GM10266 (cell line): ENCODE measurements at regions not wholly inside any gene's neighbourhood (a gene's known extent, or its start where the extent isn't known, plus 50 kb on each side); places are given as distances from the start of the nearest gene placed in this dataset.

Experiments used
- DNase-seq: peaks from one replicate; pipeline ENCODE4 v3.0.0; 2012; ENCODE audit errors: extremely low spot score
- TF ChIP-seq, protein P1 (sequence below): IDR thresholded peaks from 2 replicates; pipeline ENCODE4 v1.5.1; 2012; ENCODE audit warnings: mild to moderate bottlenecking, low read depth; ENCODE audit not compliant: control insufficient read depth, insufficient read depth; ENCODE audit errors: missing control alignments

DNA sequence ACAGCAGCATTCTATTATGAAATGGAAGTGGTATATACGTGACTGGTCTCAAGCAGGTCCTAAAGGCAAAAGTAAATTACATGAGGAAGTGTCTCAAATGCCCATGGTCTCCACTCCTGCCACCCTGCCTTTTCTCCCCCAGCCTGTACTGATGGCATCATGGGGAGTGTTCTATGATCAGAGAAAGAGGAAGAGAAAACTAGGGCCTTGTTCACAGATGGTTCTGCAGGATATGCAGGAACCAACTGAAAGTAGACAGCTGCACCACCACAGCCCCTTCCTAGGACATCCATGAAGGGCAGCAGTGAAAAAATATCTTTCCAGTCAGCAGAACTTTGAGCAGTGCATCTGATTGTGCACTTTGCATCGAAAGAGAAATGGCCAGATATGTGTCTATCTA is 901.5 kb downstream of the ARAP2 start:
- TF ChIP-seq, protein P1, sequence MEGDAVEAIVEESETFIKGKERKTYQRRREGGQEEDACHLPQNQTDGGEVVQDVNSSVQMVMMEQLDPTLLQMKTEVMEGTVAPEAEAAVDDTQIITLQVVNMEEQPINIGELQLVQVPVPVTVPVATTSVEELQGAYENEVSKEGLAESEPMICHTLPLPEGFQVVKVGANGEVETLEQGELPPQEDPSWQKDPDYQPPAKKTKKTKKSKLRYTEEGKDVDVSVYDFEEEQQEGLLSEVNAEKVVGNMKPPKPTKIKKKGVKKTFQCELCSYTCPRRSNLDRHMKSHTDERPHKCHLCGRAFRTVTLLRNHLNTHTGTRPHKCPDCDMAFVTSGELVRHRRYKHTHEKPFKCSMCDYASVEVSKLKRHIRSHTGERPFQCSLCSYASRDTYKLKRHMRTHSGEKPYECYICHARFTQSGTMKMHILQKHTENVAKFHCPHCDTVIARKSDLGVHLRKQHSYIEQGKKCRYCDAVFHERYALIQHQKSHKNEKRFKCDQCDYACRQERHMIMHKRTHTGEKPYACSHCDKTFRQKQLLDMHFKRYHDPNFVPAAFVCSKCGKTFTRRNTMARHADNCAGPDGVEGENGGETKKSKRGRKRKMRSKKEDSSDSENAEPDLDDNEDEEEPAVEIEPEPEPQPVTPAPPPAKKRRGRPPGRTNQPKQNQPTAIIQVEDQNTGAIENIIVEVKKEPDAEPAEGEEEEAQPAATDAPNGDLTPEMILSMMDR, result no peak
- DNase-seq, result no peak

DNA sequence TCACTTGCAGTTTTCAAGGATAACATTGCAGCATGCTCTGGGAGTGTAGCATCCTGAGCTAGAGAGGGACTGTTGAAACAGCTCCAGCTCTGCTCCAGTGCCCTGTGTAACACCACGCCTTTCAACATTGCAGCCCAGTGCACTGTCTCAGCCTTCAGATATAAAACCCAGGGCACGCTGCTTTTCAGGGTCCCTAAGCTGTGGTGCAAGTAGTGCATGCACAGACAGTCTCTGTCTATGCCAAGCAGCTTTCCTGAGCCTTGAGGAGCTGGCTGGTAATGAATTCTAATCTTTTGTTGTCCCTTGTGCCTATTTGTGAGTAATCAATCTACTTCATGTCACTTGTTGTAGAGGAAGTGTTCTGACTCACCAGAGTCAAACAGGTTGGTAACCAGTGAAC is 897.0 kb downstream of the ARAP2 start:
- no peak for DNase-seq
- TF ChIP-seq, protein P1, result no peak

DNA sequence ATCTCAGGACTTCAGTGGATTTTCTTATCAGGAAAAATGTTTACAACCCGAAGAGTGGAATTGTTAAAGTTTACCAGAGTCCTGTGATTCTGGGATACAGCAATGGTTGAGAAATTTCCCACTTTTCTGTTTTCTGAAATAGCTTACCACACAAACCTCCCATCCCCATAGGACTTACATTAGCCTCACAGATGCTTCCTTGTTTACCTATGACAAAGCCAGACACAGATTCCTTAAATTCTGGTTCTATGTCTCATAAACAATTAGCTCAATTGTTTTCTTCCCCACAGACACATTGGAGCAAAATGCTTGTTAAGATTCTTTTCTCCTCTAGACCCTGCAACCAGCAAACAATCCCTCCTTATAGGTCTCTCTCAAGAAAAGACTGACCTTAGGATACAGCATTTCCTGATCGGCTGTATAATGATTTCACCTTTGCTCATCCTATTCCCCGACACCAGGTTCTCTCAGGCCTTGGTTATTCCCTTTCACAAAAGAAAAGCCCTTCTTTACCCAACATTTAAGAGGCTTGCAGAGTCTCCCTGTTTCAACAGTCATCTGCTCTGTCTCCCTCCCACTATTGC is 886.2 kb downstream of the ARAP2 start:
- TF ChIP-seq, protein P1, result no peak

DNA sequence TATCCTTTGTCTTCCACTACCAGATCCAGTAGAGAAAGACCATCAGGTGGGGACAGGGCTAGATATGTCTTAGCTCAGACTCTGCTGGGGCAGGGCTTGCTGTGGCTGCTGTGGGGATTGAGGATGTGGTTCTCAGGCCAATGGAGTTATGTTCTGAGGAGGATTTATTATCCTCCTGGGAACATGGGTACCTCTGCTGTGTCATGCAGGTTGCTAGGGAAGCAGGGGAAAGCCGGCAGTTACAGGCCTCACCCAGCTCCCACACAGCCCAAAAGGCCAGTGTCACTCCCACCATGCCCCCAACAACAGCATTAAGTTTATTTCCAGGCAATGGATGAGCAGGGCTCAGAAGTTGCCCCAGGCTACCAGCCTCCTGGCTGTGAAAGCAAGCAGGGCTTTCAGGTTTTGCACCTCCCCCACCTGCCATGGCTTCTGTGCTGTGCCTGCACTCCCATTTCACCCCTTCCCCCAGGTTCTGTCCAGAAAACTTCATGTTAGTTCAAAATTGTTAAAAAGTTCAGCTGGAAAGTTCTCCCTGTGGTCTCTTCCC is 879.9 kb downstream of the ARAP2 start:
- TF ChIP-seq, protein P1, result no peak
- DNase-seq, result no peak

More for the DNA sequence above, 886.2 kb downstream of the ARAP2 start:
- DNase-seq, result no peak

DNA sequence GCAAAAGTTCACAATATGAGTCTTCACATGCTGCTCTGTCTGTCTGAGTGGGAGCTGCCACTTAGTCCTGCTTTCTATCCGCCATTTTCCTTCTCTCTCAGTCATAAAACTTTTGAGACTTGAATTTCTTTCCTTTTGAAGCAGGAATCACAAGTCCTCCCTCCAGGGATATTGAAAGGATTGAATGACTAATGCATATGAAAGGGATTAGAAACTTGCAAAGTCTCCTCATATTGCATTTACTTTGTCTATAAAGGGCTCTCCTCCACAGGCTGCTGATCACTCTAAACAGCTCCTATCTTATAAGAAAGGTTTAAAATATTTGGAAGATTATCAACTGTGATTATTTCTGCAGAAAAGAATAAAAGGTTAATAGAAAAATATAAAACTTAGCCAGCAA is 879.1 kb downstream of the ARAP2 start:
- TF ChIP-seq, protein P1, result no peak
- no peak for DNase-seq

DNA sequence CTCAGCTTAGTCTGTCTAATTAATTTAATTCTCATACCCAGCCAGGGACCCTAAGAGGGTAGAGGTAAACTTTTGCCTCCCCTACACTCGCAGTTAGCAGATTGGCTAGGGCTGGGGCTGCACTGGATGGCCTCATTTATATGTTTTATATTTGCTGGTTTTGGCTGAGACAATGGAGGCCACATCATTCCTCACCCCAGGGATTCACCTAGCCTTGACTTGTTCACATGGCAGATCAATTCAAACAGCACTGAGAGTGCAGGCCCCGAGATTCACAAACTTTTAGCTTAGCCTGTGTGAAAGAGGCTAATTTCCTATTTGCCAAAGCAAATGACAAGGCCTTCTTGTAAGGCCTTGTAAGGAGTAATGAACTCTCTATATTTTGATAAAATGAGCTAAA is 844.4 kb downstream of the ARAP2 start:
- no peak for DNase-seq
- TF ChIP-seq, protein P1, result no peak

DNA sequence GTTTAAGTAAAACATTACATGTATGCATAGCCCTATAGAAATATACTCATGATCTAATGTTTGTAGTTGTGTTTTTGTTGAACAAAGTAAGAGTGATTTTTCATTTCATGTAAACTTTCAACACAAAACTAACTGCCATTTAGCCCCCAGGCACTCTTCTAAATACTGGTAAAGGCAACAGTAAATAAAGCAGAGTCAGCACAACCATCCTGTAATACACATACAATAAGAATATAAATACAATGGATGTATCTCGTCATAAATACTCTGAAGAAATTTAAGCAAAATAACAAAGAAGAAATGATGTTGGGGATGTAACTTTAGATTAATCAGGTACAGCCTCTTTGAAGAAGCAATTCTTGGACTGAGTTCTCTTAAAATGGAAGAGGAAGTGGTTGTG is 821.2 kb downstream of the ARAP2 start:
- TF ChIP-seq, protein P1, result no peak
- DNase-seq, result no peak
